ENCODE measurements at regions not wholly inside any gene's neighbourhood (a gene's known extent, or its start where the extent isn't known, plus 50 kb on each side); places are given as distances from the start of the nearest gene placed in this dataset.
A peak's percentile ranks its signal among the peaks of the same experiment; 100 is the strongest.

- DNase-seq = no peak
These were observed 287.0 kb downstream of the TLE3 start for GRCh38 chr15:69810431-69811354.

GRCh38 chr15:69812861-69813261 is 284.9 kb downstream of the TLE3 start:
- DNase-seq = no peak

GRCh38 chr15:69813881-69814280 is 283.8 kb downstream of the TLE3 start:
- DNase-seq = no peak

- no peak for DNase-seq
These were observed 282.8 kb downstream of the TLE3 start for GRCh38 chr15:69814932-69815331.

GRCh38 chr15:69815793-69816192 is 281.9 kb downstream of the TLE3 start:
- DNase-seq = no peak

- DNase-seq = no peak
These were observed 281.2 kb downstream of the TLE3 start for GRCh38 chr15:69816522-69816921.

- peak in 1 of 51 donors; percentile 3 for DNase-seq
These were observed 279.2 kb downstream of the TLE3 start for GRCh38 chr15:69818529-69818928.

GRCh38 chr15:69819371-69819770 is 278.3 kb downstream of the TLE3 start:
- no peak for DNase-seq

GRCh38 chr15:69820819-69821218 is 276.9 kb downstream of the TLE3 start:
- no peak for DNase-seq

- no peak for DNase-seq
These were observed 274.4 kb downstream of the TLE3 start for GRCh38 chr15:69823223-69823907.

GRCh38 chr15:69824075-69824876 is 273.4 kb downstream of the TLE3 start:
- DNase-seq = peak in 1 of 51 donors; percentile 43

- DNase-seq = no peak
These were observed 272.8 kb downstream of the TLE3 start for GRCh38 chr15:69824877-69825406.

GRCh38 chr15:69825941-69826818 is 271.5 kb downstream of the TLE3 start:
- DNase-seq = no peak

GRCh38 chr15:69826819-69827175 is 270.9 kb downstream of the TLE3 start:
- DNase-seq = no peak

- no peak for DNase-seq
These were observed 270.0 kb downstream of the TLE3 start for GRCh38 chr15:69827751-69828150.

- DNase-seq = no peak
These were observed 269.4 kb downstream of the TLE3 start for GRCh38 chr15:69828181-69828828.

- DNase-seq = no peak
These were observed 267.7 kb downstream of the TLE3 start for GRCh38 chr15:69829974-69830373.

GRCh38 chr15:69830430-69830829 is 267.3 kb downstream of the TLE3 start:
- DNase-seq = no peak

GRCh38 chr15:69830876-69831275 is 266.8 kb downstream of the TLE3 start:
- DNase-seq = no peak

GRCh38 chr15:69834267-69834666 is 263.4 kb downstream of the TLE3 start:
- no peak for DNase-seq
